ENCODE measurements at regions not wholly inside any gene's neighbourhood (a gene's known extent, or its start where the extent isn't known, plus 50 kb on each side); places are given as distances from the start of the nearest gene placed in this dataset.

GRCh38 chr6:20028562-20028961, 183.7 kb downstream of the MBOAT1 start:
- Histone ChIP-seq H3K4me1 (ENCODE audit: low read depth) (no peaks in the 10 kb centered on the region), H3K9me3 (no peaks in the 10 kb centered on the region), H3K36me3 (ENCODE audit: low read depth) (no peaks in the 10 kb centered on the region), H3K4me3 (no peak overlapping the region)
- DNase-seq (no peak), ATAC-seq (no peak)
- no peak for TF ChIP-seq CTCF (IDR thresholded peaks at IDR 0.05)
- intact Hi-C loops (cut with DNase I, micrococcal nuclease), result no loop called here

GRCh38 chr6:20029979-20030378, 182.3 kb downstream of the MBOAT1 start:
- Histone ChIP-seq H3K4me3 (no peak overlapping the region), H3K9me3 (no peaks in the 10 kb centered on the region), H3K36me3 (ENCODE audit: low read depth) (no peaks in the 10 kb centered on the region), H3K4me1 (ENCODE audit: low read depth) (no peaks in the 10 kb centered on the region)
- no peak for DNase-seq
- intact Hi-C loops (cut with DNase I, micrococcal nuclease), result no loop called here
- TF ChIP-seq CTCF (IDR thresholded peaks at IDR 0.05), result no peak
- ATAC-seq, result no peak

- DNase-seq (no peak), ATAC-seq (no peak)
- intact Hi-C loops (cut with DNase I, micrococcal nuclease), result no loop called here
- Histone ChIP-seq H3K4me1 (ENCODE audit: low read depth) (no peaks in the 10 kb centered on the region), H3K9me3 (no peaks in the 10 kb centered on the region), H3K4me3 (no peak overlapping the region), H3K36me3 (ENCODE audit: low read depth) (no peaks in the 10 kb centered on the region)
- TF ChIP-seq CTCF (IDR thresholded peaks at IDR 0.05), result no peak
Observed at GRCh38 chr6:20031342-20031741, 180.9 kb downstream of the MBOAT1 start.

- no peak for ATAC-seq
- no peak for DNase-seq
- intact Hi-C loops (cut with DNase I, micrococcal nuclease), result no loop called here
- Histone ChIP-seq H3K4me3 (no peak overlapping the region), H3K4me1 (ENCODE audit: low read depth) (no peaks in the 10 kb centered on the region), H3K9me3 (no peaks in the 10 kb centered on the region), H3K36me3 (ENCODE audit: low read depth) (no peaks in the 10 kb centered on the region)
- TF ChIP-seq CTCF (IDR thresholded peaks at IDR 0.05), result no peak
Observed at GRCh38 chr6:20033697-20034407, 178.4 kb downstream of the MBOAT1 start.

- Histone ChIP-seq H3K36me3 (ENCODE audit: low read depth) (no peaks in the 10 kb centered on the region), H3K9me3 (no peaks in the 10 kb centered on the region), H3K4me3 (no peak overlapping the region), H3K4me1 (ENCODE audit: low read depth) (no peaks in the 10 kb centered on the region)
- ATAC-seq, result no peak
- intact Hi-C loops (cut with DNase I, micrococcal nuclease), result no loop called here
- TF ChIP-seq CTCF (IDR thresholded peaks at IDR 0.05), result no peak
- no peak for DNase-seq
Observed at GRCh38 chr6:20034408-20034769, 177.9 kb downstream of the MBOAT1 start.

Measured in mucosa of descending colon (tissue), 3 donors.